Urothelium cell line (cell line): ENCODE measurements at regions not wholly inside any gene's neighbourhood (a gene's known extent, or its start where the extent isn't known, plus 50 kb on each side); places are given as distances from the start of the nearest gene placed in this dataset.
"Not testable (repeated sequence)": the region's sequence is repeated elsewhere in the genome, so short reads cannot be mapped to it uniquely, and the experiment has no call there.

Experiments used
- DNase-seq: peaks from one replicate; pipeline ENCODE4 v3.0.0; 2011; ENCODE audit warnings: low spot score, mixed read lengths
- FAIRE-seq: peaks from 2 replicates; lab custom pipeline; 2011; peaks lifted over from hg19 to GRCh38; lab: Jason Lieb, UNC

GRCh38 chr2:142585785-142586184 is 291.7 kb upstream of the KYNU start:
- FAIRE-seq, result no peak

GRCh38 chr2:142582317-142582716 is 295.1 kb upstream of the KYNU start:
- no peak for DNase-seq
- no peak for FAIRE-seq

More at GRCh38 chr2:142585785-142586184, 291.7 kb upstream of the KYNU start:
- DNase-seq, result no peak

- no peak for FAIRE-seq
Measured at GRCh38 chr2:142581491-142581890, 296.0 kb upstream of the KYNU start.

GRCh38 chr2:142580691-142581090 is 296.8 kb upstream of the KYNU start:
- FAIRE-seq (no peak), DNase-seq (no peak)

More at GRCh38 chr2:142581491-142581890, 296.0 kb upstream of the KYNU start:
- DNase-seq, result no peak

- FAIRE-seq (no peak), DNase-seq (no peak)
Measured at GRCh38 chr2:142575561-142575960, 301.9 kb upstream of the KYNU start.

GRCh38 chr2:142574388-142574787 is 303.1 kb upstream of the KYNU start:
- DNase-seq, result no peak
- FAIRE-seq, result no peak

GRCh38 chr2:142572346-142573132 is 304.9 kb upstream of the KYNU start:
- no peak for FAIRE-seq
- DNase-seq, result no peak

GRCh38 chr2:142571934-142572333 is 305.5 kb upstream of the KYNU start:
- FAIRE-seq (no peak), DNase-seq (no peak)

GRCh38 chr2:142562900-142563299 is 314.6 kb upstream of the KYNU start:
- no peak for DNase-seq
- FAIRE-seq, result peak; percentile 23

- FAIRE-seq (no peak), DNase-seq (no peak)
Measured at GRCh38 chr2:142561656-142562055, 315.8 kb upstream of the KYNU start.

GRCh38 chr2:142557391-142557790 is 320.1 kb upstream of the KYNU start:
- FAIRE-seq, result no peak
- no peak for DNase-seq

- DNase-seq, result not testable (repeated sequence)
Measured at GRCh38 chr2:142545999-142546398, 331.5 kb upstream of the KYNU start.

GRCh38 chr2:142545036-142545435 is 332.4 kb upstream of the KYNU start:
- FAIRE-seq (no peak), DNase-seq (no peak)

More at GRCh38 chr2:142545999-142546398, 331.5 kb upstream of the KYNU start:
- FAIRE-seq, result not testable (repeated sequence)

GRCh38 chr2:142544173-142544572 is 333.3 kb upstream of the KYNU start:
- DNase-seq (no peak), FAIRE-seq (no peak)

GRCh38 chr2:142542431-142542910 is 335.0 kb upstream of the KYNU start:
- FAIRE-seq (no peak), DNase-seq (no peak)

GRCh38 chr2:142536966-142537365 is 340.5 kb upstream of the KYNU start:
- DNase-seq (no peak), FAIRE-seq (no peak)

- FAIRE-seq, result no peak
- no peak for DNase-seq
Measured at GRCh38 chr2:142536492-142536891, 341.0 kb upstream of the KYNU start.

GRCh38 chr2:142535311-142535710 is 342.2 kb upstream of the KYNU start:
- FAIRE-seq (no peak), DNase-seq (no peak)

- no peak for FAIRE-seq
- no peak for DNase-seq
Measured at GRCh38 chr2:142533177-142533576, 344.3 kb upstream of the KYNU start.

GRCh38 chr2:142531377-142531776 is 346.1 kb upstream of the KYNU start:
- FAIRE-seq (peak; percentile 70), DNase-seq (peak; percentile 17)

- no peak for FAIRE-seq
- no peak for DNase-seq
Measured at GRCh38 chr2:142525720-142526119, 351.7 kb upstream of the KYNU start.

- DNase-seq, result no peak
- no peak for FAIRE-seq
Measured at GRCh38 chr2:142521492-142521891, 356.0 kb upstream of the KYNU start.

- no peak for DNase-seq
- FAIRE-seq, result no peak
Measured at GRCh38 chr2:142515493-142515892, 362.0 kb upstream of the KYNU start.
